PC-9 (cell line): ENCODE measurements at regions not wholly inside any gene's neighbourhood (a gene's known extent, or its start where the extent isn't known, plus 50 kb on each side); places are given as distances from the start of the nearest gene placed in this dataset.

ENCODE experiments used
- EZH2 ChIP-seq: fragments of 200-600 bp; sonication (generic); IDR thresholded peaks from 2 replicates; pipeline ENCODE4 v1.8.0; 2017; ENCODE audit warnings: antibody characterized with exemption, low read depth
- TF ChIP-seq, protein P1 (sequence below): fragments of 200-600 bp; sonication (generic); conservative IDR thresholded peaks from 2 replicates; pipeline ENCODE4 v1.6.1; 2017; ENCODE audit warnings: mixed run types, antibody characterized with exemption, mild to moderate bottlenecking, moderate library complexity

- TF ChIP-seq EZH2: no peak
- TF ChIP-seq, protein P1, sequence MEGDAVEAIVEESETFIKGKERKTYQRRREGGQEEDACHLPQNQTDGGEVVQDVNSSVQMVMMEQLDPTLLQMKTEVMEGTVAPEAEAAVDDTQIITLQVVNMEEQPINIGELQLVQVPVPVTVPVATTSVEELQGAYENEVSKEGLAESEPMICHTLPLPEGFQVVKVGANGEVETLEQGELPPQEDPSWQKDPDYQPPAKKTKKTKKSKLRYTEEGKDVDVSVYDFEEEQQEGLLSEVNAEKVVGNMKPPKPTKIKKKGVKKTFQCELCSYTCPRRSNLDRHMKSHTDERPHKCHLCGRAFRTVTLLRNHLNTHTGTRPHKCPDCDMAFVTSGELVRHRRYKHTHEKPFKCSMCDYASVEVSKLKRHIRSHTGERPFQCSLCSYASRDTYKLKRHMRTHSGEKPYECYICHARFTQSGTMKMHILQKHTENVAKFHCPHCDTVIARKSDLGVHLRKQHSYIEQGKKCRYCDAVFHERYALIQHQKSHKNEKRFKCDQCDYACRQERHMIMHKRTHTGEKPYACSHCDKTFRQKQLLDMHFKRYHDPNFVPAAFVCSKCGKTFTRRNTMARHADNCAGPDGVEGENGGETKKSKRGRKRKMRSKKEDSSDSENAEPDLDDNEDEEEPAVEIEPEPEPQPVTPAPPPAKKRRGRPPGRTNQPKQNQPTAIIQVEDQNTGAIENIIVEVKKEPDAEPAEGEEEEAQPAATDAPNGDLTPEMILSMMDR: no peak
These were observed 333.4 kb downstream of the RAP2B start for GRCh38 chr3:153495422-153495821.
